ENCODE measurements at regions not wholly inside any gene's neighbourhood (a gene's known extent, or its start where the extent isn't known, plus 50 kb on each side); places are given as distances from the start of the nearest gene placed in this dataset.
"Not testable (repeated sequence)": the region's sequence is repeated elsewhere in the genome, so short reads cannot be mapped to it uniquely, and the experiment has no call there.

DNA sequence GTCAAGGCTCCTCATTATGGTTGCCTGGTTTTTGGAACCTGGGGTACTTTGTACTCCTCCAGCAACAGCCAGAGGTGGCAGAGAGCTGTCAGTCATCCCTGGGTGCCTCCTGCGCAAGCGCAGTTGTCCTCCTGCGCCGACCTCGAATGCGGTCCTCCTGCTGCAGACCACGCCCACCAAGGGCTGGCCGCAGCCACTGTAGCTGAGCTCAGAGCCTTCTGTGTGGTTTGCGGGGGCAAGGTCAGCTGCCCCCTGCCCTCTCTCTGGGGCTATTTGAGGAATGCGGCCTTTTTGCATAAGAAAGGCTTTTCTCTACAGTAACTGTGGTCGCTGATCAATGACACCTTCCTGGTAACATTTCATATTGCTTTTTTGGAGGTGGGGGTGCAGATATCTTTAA, 131.3 kb upstream of the SNRPN start:
- peak; percentile 79 for DNase-seq (ENCODE audit: low spot score)
- intact Hi-C loops (cut with DNase I), result no loop called here

GRCh38 chr15:24832282-24832681, 122.5 kb upstream of the SNRPN start:
- intact Hi-C loops (cut with DNase I), result no loop called here
- DNase-seq (ENCODE audit: low spot score), result no peak

- intact Hi-C loops (cut with DNase I), result no loop called here
- no peak for DNase-seq (ENCODE audit: low spot score)
These were observed 119.5 kb upstream of the SNRPN start for GRCh38 chr15:24835301-24835700.

- intact Hi-C loops (cut with DNase I), result loop anchor here (10.0 kb wide), 1 partner anchor 73 kb away; no protein-coding TSS in a partner anchor
- DNase-seq (ENCODE audit: low spot score), result no peak
These were observed 106.7 kb upstream of the SNRPN start for GRCh38 chr15:24848050-24848449.

- DNase-seq (ENCODE audit: low spot score), result no peak
- intact Hi-C loops (cut with DNase I), result loop anchor here (5.0 kb wide), 1 partner anchor 101 kb away; no protein-coding TSS in a partner anchor
These were observed 98.1 kb upstream of the SNRPN start for GRCh38 chr15:24856397-24857390.

DNA sequence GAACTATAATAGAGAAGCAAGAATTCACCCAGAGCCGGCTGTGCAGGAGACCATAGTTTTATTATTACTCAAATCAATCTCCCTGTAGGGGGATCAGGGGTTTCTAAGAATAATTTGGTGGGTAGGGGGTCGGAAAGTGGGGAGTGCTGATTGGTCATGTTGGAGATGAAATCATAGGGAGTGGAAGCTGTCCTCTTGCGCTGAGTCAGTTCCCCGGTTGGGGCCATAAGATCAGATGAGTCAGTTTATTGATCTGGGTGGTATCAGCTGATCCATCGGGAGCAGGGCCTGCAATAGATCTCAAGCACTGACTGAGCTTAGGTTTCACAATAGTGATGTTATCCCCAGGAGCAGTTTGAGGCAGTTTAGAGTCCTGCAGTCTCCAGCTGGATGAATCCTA, 97.0 kb upstream of the SNRPN start:
- intact Hi-C loops (cut with DNase I), result loop anchor here (5.0 kb wide), 1 partner anchor 100 kb away; no protein-coding TSS in a partner anchor

DNA sequence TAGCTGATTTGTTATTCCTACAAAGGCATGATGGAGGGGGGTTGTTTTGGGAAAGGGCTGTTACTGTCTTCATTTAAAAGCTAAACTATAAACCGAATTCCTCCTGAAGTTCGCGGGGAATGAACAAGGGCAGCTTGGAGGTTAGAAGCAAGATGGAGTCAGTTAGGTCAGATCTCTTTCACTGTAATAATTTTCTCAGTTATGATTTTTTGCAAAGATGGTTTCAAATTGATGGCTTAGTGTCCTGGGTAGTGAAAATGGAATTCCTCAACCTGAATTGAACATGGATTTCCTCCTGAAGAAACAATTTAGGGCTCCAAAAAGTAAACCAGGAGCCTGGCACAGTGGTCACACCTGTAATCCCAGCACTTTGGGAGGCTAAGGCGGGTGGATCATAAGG, 96.6 kb upstream of the SNRPN start:
- DNase-seq (ENCODE audit: low spot score), result not testable (repeated sequence)
- intact Hi-C loops (cut with DNase I), result loop anchor here (5.0 kb wide), 1 partner anchor 99 kb away; no protein-coding TSS in a partner anchor

More for the DNA sequence above, 97.0 kb upstream of the SNRPN start:
- no peak for DNase-seq (ENCODE audit: low spot score)

DNA sequence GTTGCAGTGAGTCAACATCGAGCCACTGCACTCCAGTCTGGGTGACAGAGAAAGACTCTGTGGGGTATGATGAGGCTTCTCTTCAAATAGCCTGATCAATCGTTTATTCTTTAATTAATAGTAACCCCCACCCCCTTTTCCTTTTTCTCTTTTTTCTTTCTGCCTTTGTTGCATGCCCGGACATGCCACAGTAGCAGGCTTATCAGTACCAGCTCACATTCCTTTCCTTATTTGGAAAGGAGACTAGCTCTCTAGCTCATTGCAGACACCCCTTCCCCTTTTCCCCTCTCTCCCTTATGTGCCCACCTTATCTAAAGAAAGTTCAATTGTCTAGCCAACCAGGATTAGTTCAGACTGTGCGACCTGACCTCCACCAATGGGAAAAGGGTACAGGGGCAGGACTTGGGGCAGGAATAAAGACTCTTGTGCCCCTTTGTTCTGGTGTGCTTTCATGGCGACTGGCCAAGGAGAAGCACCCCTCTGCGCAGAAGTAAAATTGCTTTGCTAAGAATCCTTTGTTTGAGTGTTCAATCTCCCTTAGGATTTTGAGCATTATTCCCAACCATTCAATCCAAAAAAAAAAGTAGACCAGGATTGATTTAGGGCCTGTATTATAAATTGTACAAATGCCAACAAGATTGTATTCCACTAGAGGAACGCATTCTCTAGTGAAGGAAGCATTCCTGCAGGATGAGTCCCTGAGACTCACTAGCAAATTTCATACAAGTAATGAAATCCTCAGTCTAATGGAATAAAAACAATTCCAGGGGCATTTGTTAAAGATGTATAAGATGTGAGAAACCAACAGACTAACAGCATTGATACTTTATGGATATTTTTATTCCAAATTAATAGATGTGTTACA, 95.8 kb upstream of the SNRPN start:
- no peak for DNase-seq (ENCODE audit: low spot score)
- intact Hi-C loops (cut with DNase I), result loop anchor here (5.0 kb wide), 1 partner anchor 98 kb away; no protein-coding TSS in a partner anchor

GRCh38 chr15:24861014-24861690, 93.6 kb upstream of the SNRPN start:
- DNase-seq (ENCODE audit: low spot score), result no peak
- intact Hi-C loops (cut with DNase I), result no loop called here

- intact Hi-C loops (cut with DNase I), result no loop called here
- no peak for DNase-seq (ENCODE audit: low spot score)
These were observed 91.9 kb upstream of the SNRPN start for GRCh38 chr15:24862726-24863521.

DNA sequence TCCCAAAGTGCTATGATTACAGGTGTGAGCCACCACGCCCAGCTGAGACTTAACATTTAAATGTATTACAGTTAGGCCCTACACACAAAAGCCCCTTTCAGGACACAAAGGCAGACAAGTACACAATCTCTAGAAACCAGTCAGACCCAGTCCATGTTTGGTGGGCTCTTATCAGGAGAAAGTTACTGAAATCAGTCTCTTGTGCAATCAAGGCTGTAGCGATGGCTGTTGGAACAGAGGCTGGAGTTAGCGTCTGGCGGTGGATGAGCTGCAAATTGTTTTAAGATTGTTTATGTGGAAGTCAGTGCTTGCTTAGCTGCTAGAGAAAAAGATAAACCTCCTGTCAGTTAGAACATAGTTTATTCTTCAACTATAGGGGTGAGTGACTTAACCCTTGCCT, 89.5 kb upstream of the SNRPN start:
- no peak for DNase-seq (ENCODE audit: low spot score)
- intact Hi-C loops (cut with DNase I), result no loop called here

DNA sequence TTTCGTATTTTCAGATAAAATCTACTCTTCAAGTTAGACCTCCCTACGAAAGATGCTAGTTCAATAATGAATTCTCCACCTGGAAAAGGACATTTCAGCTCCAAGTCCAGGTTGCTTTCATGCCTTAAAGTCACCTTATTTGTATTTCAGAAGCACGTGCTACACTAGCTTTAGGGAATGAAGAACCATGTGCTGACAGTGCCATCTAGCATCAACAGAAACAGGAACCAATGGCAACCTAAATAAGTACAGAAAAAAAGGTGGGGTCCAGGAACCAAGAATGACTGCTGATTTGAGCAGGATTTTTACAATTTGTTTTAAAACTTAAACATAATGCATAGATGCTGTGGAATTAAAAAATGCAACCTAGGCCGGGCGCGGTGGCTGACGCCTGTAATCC, 77.6 kb upstream of the SNRPN start:
- DNase-seq (ENCODE audit: low spot score), result no peak
- intact Hi-C loops (cut with DNase I), result no loop called here

GRCh38 chr15:24878153-24878552, 76.6 kb upstream of the SNRPN start:
- DNase-seq (ENCODE audit: low spot score), result peak; percentile 78
- intact Hi-C loops (cut with DNase I), result no loop called here

DNA sequence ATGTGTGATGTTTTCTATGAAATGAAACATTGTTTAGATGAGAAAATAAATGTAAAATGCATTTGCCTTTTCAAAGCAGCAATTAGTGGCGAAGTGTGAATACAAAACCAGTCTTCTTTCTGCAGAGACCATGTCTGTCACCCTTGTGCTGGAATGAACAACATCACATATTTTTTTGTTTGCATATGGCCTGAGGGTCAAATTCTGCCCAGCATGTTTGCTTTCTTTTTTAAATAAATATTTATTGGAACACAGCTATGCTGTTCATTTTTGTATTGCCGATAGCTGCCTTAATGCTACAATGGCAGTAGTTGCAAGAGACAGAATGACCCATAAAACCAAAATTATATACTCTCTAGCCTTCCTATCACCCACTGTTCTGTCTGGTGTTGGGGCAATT, 75.3 kb upstream of the SNRPN start:
- DNase-seq (ENCODE audit: low spot score), result no peak
- intact Hi-C loops (cut with DNase I), result no loop called here

GRCh38 chr15:24880663-24881062, 74.1 kb upstream of the SNRPN start:
- no peak for DNase-seq (ENCODE audit: low spot score)
- intact Hi-C loops (cut with DNase I), result no loop called here

GRCh38 chr15:24886538-24886937, 68.2 kb upstream of the SNRPN start:
- DNase-seq (ENCODE audit: low spot score), result no peak
- intact Hi-C loops (cut with DNase I), result no loop called here

DNA sequence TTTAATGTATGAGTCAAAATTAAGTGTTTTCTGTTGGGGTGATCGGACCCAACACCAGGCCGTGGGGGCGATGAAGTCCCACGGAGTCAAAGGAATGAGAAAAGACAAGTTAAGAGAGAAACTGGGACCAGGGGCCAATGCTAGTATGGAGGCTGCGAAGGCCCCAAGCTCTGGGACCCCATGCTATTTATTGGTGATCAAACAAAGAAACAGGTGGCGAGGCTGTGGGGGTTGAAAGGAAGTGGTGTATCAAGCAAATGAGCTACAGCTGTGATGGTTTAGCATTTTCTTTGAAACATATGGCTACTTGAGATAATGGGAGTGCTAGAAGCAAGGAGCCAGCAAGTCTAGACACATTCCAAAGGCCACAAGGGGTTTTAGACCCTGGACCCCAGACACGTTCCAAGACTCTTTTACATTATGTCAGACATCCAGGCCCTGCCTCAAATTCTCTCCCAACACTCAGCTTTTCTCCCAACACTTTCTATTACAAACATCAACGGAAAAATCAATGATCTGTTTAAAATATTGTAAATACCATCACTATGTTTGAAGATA, 56.0 kb upstream of the SNRPN start:
- intact Hi-C loops (cut with DNase I), result no loop called here
- DNase-seq (ENCODE audit: low spot score), result no peak

DNA sequence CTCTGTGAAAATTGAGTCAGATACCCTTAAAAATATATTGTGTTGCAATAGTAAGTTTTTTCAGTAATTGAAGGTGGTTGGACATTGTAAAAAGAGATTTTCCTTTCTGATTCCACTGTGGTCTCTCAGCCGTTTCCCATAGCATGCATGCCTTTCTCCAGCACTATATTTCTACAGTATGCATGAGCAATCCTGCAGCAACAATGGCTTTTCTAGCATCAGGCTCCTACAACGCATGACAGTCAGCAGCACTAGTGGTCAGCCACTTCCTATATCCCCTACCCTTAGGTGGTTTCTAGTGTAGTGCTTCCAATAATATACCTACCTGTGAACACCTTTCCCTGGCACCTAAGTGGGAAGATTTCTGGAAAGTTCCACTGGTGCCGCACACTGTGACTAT, 55.4 kb upstream of the SNRPN start:
- DNase-seq (ENCODE audit: low spot score), result no peak
- intact Hi-C loops (cut with DNase I), result no loop called here

DNA sequence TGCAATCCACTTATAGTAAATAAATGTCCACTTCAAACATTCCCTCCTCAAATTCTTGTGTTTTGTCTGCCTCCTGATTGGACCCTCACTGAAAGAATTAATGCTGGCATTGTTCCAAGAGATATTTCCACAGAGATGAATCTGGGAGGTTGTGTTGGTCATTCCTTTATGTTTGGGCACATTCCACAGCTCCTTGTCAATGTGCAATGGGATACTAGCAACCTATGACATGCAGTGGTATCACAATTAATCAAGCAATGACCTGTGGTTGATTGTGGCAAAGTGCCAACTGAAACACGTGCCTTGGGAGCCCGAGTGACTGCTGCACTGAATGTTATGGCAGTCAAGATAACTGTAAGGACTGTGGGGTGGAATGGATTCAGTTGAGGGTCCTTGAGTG, 55.0 kb upstream of the SNRPN start:
- intact Hi-C loops (cut with DNase I), result no loop called here
- DNase-seq (ENCODE audit: low spot score), result no peak
